Thymus (tissue), 11 donors: ENCODE measurements at regions not wholly inside any gene's neighbourhood (a gene's known extent, or its start where the extent isn't known, plus 50 kb on each side); places are given as distances from the start of the nearest gene placed in this dataset.

Experiments used
- DNase-seq, 9 donors: peaks; one replicate each; pipeline ENCODE4 v3.0.0-alpha.2; 2013; ENCODE audit warnings: low spot score in 9 of 9, low read depth in 6 of 9, missing footprints in 1 of 9
- H3K27ac ChIP-seq, 2 donors: one replicate each; pipeline ENCODE4 v1.5.1; 2013; ENCODE audit warnings: control low read depth in 1 of 2, low read depth in 1 of 2, low read length in 1 of 2, mild to moderate bottlenecking in 1 of 2, moderate library complexity in 1 of 2
- H3K27me3 ChIP-seq, 2 donors: one replicate each; pipeline ENCODE4 v1.5.1; 2013; ENCODE audit warnings: low read length in 1 of 2; ENCODE audit not compliant: control insufficient read depth in 2 of 2, insufficient read depth in 1 of 2
- H3K36me3 ChIP-seq, 2 donors: one replicate each; pipeline ENCODE4 v1.5.1; 2013; ENCODE audit warnings: low read length in 1 of 2, mild to moderate bottlenecking in 1 of 2, moderate library complexity in 1 of 2; ENCODE audit not compliant: control insufficient read depth in 2 of 2, insufficient read depth in 2 of 2
- H3K4me1 ChIP-seq, 2 donors: one replicate each; pipeline ENCODE4 v1.5.1; 2013; ENCODE audit warnings: low read length in 2 of 2; ENCODE audit not compliant: control insufficient read depth in 2 of 2, insufficient read depth in 2 of 2
- H3K4me3 ChIP-seq, 2 donors: one replicate each; pipeline ENCODE4 v1.5.1; 2013; ENCODE audit warnings: low read length in 2 of 2, control low read depth in 1 of 2, mild to moderate bottlenecking in 1 of 2
- H3K9me3 ChIP-seq, 2 donors: one replicate each; pipeline ENCODE4 v1.5.1; 2013; ENCODE audit warnings: low read length in 1 of 2, mild to moderate bottlenecking in 1 of 2; ENCODE audit not compliant: control insufficient read depth in 2 of 2, insufficient read depth in 1 of 2
- WGBS: extraction: QIAGEN DNeasy Blood & Tissue Kit; methylation state at CpG from one replicate; pipeline ENCODE4 v1.1.7; 2013; 5-methylcytosine and 5-hydroxymethylcytosine counted together
- donor health status: healthy.

GRCh38 chr21:35222021-35222420 is 172.9 kb upstream of the RUNX1 start:
- Histone ChIP-seq H3K4me1 (peaks cover 22 to 31% of the 10 kb centered on the region in 2 donors), H3K27me3 (no peaks in the 10 kb centered on the region), H3K4me3 (no peak overlapping the region), H3K27ac (peak overlapping the region in 1 of 2 donors; percentile 2), H3K9me3 (no peaks in the 10 kb centered on the region), H3K36me3 (no peaks in the 10 kb centered on the region)
- 79% methylated on average over 3 of the region's 3 CpGs for WGBS
- peak in 3 of 9 donors; percentile 38 to 67 (median 51) for DNase-seq

GRCh38 chr21:35220301-35220700 is 171.2 kb upstream of the RUNX1 start:
- Histone ChIP-seq H3K27me3 (no peaks in the 10 kb centered on the region), H3K4me3 (no peak overlapping the region), H3K36me3 (no peaks in the 10 kb centered on the region), H3K9me3 (no peaks in the 10 kb centered on the region), H3K27ac (no peak overlapping the region), H3K4me1 (peaks cover 11 to 18% of the 10 kb centered on the region in 2 donors)
- DNase-seq, result no peak
- WGBS, result 100% methylated on average over 1 of the region's 1 CpG

DNA sequence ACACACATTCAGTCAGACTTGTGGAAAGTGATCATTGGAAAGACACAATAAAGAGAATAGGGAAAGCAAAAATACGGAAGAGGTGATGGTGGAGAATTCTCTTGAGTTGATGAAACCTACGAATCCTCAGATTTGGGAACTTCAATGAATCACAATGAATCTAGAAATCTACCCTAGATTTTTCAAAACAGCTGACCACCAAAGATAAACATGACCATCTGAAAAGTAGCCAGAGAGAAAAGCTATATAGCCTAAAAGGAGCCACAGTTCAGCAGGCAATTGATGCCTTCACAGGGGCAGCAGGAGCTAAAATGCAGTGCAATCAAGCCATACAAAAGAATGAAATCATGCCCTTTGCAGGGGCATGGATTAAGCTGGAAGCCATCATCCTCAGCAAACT is 170.6 kb upstream of the RUNX1 start:
- peaks cover 11 to 18% of the 10 kb centered on the region in 2 donors for H3K4me1 ChIP-seq
- WGBS, result over 99% methylated on average over 2 of the region's 2 CpGs
- no peak overlapping the region for H3K27ac ChIP-seq
- H3K4me3 ChIP-seq, result no peak overlapping the region
- DNase-seq, result no peak
- H3K9me3 ChIP-seq, result no peaks in the 10 kb centered on the region
- no peaks in the 10 kb centered on the region for H3K36me3 ChIP-seq
- no peaks in the 10 kb centered on the region for H3K27me3 ChIP-seq

- 96% methylated on average over 2 of the region's 2 CpGs for WGBS
- Histone ChIP-seq H3K9me3 (no peaks in the 10 kb centered on the region), H3K4me3 (no peak overlapping the region), H3K27ac (no peak overlapping the region), H3K4me1 (peaks cover 11 to 18% of the 10 kb centered on the region in 2 donors), H3K36me3 (no peaks in the 10 kb centered on the region), H3K27me3 (no peaks in the 10 kb centered on the region)
- no peak for DNase-seq
Measured at GRCh38 chr21:35219291-35219690, 170.2 kb upstream of the RUNX1 start.

DNA sequence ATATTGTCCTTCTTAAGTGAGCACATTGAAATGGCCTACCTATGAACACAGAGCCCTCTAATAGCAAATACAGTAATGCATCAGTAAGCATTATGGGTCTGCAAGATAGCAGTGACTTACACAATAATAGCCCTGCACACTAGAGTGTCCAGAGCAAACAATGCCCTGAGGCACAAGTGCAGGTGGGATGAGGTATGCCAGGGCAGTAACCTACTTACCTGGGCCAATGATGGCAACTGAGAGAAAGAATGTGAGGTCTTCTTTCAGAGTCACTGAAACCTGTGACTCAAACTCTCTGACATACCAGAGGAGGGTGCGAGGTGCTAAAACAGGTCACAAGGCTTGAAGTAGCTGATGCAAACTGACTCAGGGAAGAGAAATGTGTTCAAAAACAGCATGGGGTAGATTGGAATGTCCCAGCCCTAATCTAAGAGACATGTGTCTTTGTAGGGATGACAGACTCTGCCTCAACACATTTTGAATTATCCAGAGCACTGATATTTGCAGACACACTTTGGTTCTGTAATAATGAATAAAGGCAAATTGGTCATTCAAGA is 168.5 kb upstream of the RUNX1 start:
- Histone ChIP-seq H3K9me3 (no peaks in the 10 kb centered on the region), H3K4me1 (peaks cover 4 to 10% of the 10 kb centered on the region in 2 donors), H3K27me3 (no peaks in the 10 kb centered on the region), H3K36me3 (no peaks in the 10 kb centered on the region), H3K27ac (no peak overlapping the region), H3K4me3 (no peak overlapping the region)
- WGBS, result 100% methylated on average over 1 of the region's 1 CpG
- DNase-seq, result no peak

GRCh38 chr21:35216996-35217395 is 167.9 kb upstream of the RUNX1 start:
- no peak for DNase-seq
- Histone ChIP-seq H3K4me1 (peaks cover 0 to 4% of the 10 kb centered on the region in 2 donors), H3K27ac (no peak overlapping the region), H3K27me3 (no peaks in the 10 kb centered on the region), H3K9me3 (no peaks in the 10 kb centered on the region), H3K36me3 (no peaks in the 10 kb centered on the region), H3K4me3 (no peak overlapping the region)
- 97% methylated on average over 1 of the region's 1 CpG for WGBS

- Histone ChIP-seq H3K36me3 (no peaks in the 10 kb centered on the region), H3K27me3 (no peaks in the 10 kb centered on the region), H3K9me3 (no peaks in the 10 kb centered on the region), H3K4me1 (no peaks in the 10 kb centered on the region), H3K27ac (no peak overlapping the region), H3K4me3 (no peak overlapping the region)
- 92% methylated on average over 1 of the region's 1 CpG for whole genome bisulfite sequencing
- DNase-seq, result no peak
Measured at GRCh38 chr21:35215870-35216269, 166.8 kb upstream of the RUNX1 start.

DNA sequence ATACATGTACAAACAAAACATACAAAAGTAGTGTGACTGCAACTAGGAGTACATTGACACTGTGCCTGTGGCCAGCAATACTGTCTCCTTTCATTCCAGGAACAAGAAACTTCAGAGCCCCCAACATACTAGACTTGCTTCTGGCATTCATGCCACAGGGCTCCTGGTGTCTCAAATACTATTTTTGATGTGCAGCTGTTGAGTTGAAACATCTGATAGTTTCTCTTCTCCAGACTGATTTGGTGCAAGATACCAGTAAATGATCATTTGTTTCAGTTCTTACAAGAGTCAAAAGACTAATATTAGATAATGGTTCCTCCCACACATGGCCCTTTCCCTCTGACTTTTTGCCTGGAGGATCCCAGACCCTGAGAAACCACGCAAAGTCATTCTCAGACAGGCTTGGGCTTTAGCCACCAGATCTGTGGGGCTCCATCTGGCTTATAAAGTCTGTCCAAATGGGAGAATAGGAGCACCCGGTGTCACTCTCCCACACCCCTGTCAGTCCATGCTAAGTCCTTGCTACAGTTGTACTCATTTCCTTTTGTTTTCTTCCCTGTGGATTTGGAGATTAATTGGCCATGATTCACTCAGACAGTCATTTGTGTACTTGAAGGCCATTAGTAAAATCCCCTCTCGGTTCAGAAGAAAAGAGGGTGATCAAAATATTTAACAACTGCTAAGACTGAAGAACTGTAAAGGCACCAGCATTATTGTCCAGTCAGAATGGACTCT is 163.5 kb upstream of the RUNX1 start:
- Histone ChIP-seq H3K36me3 (no peaks in the 10 kb centered on the region), H3K4me1 (no peaks in the 10 kb centered on the region), H3K27me3 (no peaks in the 10 kb centered on the region), H3K4me3 (no peak overlapping the region), H3K9me3 (peaks cover 1 to 2% of the 10 kb centered on the region in 2 donors), H3K27ac (peak overlapping the region in 1 of 2 donors; percentile 5)
- no peak for DNase-seq
- WGBS, result 97% methylated on average over 3 of the region's 3 CpGs

DNA sequence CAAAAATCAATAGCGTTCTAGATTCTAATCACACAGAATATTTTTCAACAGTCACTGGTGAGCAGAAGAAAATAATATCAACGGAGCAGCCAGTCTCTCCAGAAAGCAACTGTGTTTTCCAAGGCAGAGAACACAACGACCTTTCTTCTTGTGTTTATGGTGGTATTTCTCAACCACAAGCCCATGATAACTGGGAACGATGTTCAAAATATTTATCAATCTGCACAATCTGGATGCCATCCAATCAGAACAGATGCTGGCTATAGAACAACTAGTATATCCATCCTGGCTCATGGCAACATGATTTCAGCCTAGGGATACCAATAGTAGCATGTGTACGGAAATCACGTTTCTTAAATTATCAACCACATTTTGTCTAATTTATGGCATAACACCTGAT is 162.7 kb upstream of the RUNX1 start:
- Histone ChIP-seq H3K9me3 (peaks cover 1 to 2% of the 10 kb centered on the region in 2 donors), H3K4me3 (no peak overlapping the region), H3K27me3 (no peaks in the 10 kb centered on the region), H3K4me1 (no peaks in the 10 kb centered on the region), H3K27ac (no peak overlapping the region), H3K36me3 (no peaks in the 10 kb centered on the region)
- DNase-seq, result no peak
- WGBS, result 98% methylated on average over 6 of the region's 6 CpGs
